Uterus (tissue), 2 donors: ENCODE measurements at regions not wholly inside any gene's neighbourhood (a gene's known extent, or its start where the extent isn't known, plus 50 kb on each side); places are given as distances from the start of the nearest gene placed in this dataset.

ENCODE experiments used
- POLR2A ChIP-seq, 2 donors: fragments of 450-650 bp; IDR thresholded peaks; one replicate each; pipeline ENCODE4 v1.6.1; 2016; ENCODE audit warnings: antibody characterized with exemption in 2 of 2, mild to moderate bottlenecking in 1 of 2, moderate library complexity in 1 of 2
- TF ChIP-seq, protein P1 (sequence below), 4 experiments: fragments of 200-600 bp in 2 of 4; fragments of 450-650 bp in 2 of 4; sonication (generic) in 2 of 4; IDR thresholded peaks; one replicate each; pipeline ENCODE4 v1.5.1; 2016 to 2019; ENCODE audit warnings: antibody characterized with exemption in 4 of 4, mild to moderate bottlenecking in 2 of 4, moderate library complexity in 1 of 4

DNA sequence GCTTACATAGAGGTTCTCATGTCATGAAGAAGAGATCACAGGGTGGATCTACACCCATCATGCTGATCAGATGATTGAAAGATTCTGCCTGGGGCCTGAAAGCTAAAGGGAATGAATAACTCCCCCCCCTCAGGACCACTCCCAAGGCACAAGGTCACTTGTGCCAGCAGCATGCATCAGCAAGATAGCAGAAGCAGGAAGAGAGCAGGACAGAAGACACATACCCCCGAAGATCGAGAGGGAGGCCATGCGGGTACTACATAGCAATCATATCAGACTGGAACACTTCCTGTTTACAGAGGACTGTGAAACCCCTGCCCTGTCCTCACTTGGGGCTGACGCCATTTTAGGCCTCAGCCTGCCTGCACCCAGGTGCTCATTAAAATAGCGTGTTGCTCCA is 143.2 kb upstream of the EDNRB start:
- TF ChIP-seq, protein P1, sequence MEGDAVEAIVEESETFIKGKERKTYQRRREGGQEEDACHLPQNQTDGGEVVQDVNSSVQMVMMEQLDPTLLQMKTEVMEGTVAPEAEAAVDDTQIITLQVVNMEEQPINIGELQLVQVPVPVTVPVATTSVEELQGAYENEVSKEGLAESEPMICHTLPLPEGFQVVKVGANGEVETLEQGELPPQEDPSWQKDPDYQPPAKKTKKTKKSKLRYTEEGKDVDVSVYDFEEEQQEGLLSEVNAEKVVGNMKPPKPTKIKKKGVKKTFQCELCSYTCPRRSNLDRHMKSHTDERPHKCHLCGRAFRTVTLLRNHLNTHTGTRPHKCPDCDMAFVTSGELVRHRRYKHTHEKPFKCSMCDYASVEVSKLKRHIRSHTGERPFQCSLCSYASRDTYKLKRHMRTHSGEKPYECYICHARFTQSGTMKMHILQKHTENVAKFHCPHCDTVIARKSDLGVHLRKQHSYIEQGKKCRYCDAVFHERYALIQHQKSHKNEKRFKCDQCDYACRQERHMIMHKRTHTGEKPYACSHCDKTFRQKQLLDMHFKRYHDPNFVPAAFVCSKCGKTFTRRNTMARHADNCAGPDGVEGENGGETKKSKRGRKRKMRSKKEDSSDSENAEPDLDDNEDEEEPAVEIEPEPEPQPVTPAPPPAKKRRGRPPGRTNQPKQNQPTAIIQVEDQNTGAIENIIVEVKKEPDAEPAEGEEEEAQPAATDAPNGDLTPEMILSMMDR (IDR thresholded peaks at IDR 0.05): no peak
- no peak for TF ChIP-seq POLR2A (IDR thresholded peaks at IDR 0.05)
